GM19438 (cell line): ENCODE measurements at regions not wholly inside any gene's neighbourhood (a gene's known extent, or its start where the extent isn't known, plus 50 kb on each side); places are given as distances from the start of the nearest gene placed in this dataset.
"Not testable (repeated sequence)": the region's sequence is repeated elsewhere in the genome, so short reads cannot be mapped to it uniquely, and the experiment has no call there.

Experiments
- ATAC-seq: cut with Tn5 transposase; IDR thresholded peaks from one replicate; pipeline ENCODE4 v1.9.1; 2021; ENCODE audit warnings: low read depth; ENCODE audit not compliant: unreplicated experiment

DNA sequence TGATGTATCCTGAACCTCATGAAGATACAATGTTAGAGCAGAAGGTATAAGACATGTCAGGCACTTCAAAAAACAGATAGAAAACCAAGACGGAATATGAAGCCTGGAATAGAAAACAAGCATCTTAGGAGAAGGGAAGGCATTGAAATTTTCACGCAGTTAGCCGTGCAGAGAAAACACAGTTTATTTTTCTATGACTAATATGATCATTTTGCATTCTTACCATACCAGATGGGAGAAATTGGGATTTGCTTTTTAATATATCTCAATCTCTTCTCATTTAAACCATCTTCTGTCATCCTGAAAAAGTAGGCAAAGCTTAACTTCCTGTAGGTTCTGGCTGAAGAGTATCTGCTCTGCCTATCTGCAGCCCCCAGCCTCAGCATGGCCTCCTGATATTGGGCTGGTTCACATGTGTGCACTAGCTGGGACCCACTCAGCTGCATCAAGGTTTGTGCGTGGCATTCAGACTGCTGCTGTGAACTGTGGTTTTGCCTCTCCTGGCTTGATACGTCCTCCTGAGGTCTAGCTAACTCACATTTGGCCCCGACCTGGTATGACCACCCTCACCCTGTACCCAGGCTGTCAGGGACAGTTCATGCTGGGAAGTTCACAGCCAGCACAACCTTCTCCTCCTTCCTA lies 392.5 kb upstream of the SASH1 start:
- ATAC-seq: no peak

DNA sequence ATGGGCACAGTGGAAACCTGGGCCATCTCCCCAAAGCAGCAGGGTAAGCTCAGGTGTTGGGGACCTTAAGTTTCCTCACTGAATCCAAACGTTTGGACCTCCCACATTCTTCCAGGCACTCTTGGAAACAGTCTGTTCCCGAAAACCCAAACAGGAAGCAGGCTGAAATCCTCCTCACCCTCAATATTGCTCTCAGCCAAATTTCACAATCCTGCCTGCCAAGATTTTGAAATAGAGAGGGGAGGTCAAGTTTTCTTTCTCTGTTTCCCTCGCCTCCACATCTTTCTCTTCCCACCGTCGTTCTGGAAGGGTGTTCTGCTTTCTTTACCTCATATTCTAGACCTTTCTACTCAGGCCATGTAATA lies 392.0 kb upstream of the SASH1 start:
- no peak for ATAC-seq

DNA sequence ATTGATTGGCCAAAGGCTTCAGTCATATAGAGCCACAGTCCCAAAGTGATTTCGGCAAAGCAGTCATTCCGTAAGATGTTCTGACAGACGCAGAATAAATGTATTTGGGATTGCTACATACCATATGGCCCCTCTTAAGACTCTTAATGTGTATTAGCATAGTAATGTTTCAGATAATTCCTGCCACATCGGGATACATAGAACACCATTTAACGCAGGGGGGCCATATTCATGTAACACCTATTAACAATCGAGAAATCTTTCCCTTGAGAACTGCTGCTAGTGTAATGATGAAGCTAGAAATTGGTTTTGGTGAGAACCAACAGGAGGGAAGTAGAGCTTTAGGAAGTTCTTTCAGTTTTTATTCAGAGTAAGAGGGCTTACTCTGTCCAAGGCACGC lies 390.9 kb upstream of the SASH1 start:
- no peak for ATAC-seq

DNA sequence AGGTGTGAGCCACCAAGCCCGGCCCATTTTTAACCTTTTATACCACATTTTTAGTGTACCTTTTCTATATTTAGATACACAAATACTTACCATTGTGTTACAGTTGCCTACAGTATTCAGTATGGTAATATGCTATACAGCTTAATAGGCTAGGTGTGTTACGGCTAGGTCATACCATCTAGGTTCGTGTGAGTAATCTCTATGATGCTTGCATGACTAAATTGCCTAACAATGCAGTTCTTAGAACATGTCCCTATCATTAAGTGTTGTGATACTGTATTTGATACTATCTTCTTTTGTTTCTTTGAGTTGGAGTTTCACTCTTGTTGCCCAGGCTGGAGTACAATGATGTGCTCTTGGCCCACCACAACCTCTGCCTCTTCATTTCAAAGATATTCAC lies 387.7 kb upstream of the SASH1 start:
- ATAC-seq: no peak

DNA sequence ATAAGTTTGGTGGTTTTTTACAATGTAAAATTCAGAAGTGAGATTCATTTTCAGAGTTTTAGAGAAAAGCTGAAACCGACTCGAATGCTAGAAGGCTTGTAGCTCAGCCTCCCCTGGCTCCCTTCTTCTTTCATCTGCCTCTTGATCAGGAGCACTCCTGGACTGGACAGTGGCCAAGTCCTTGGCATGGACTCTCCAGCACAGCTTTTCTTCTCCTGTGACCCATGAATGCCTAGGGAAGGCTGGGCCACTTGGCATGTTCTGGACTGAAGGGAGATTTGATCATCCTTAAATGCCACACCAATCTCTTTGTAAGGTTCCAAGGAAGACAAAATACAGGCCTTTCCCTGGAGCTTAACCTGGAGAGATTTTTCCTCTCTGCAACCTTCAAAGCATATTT lies 384.0 kb upstream of the SASH1 start:
- ATAC-seq: no peak

DNA sequence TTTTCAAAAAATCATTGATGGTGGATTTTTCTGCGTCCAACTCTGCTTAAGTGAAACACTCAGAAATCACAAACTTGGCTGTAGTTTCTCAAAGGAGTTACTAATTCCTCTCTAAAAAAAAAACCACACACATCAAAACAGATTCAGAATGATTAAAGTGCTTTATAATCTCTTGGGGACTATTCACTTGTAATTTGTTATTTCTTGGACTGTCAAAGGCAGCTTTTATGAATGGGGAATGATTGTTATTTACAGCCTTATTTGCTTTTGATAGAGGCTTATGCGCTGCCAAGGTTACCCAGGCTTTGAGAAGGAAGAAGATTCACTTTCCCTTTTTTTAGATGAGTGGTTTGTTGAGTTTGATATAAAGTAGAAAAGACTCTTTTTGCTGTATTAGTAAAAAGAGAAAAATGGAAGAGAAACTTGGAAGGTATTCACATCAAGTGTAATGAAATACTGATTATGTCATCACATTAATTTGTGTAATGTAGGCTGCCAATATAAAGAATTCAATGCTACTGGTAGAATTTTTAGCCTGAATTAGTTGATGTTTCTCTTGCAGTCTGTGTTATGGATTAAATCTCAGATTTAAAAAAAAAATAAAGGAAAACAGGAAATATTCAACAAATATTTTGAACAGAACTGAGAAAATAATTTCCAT lies 381.0 kb upstream of the SASH1 start:
- no peak for ATAC-seq

DNA sequence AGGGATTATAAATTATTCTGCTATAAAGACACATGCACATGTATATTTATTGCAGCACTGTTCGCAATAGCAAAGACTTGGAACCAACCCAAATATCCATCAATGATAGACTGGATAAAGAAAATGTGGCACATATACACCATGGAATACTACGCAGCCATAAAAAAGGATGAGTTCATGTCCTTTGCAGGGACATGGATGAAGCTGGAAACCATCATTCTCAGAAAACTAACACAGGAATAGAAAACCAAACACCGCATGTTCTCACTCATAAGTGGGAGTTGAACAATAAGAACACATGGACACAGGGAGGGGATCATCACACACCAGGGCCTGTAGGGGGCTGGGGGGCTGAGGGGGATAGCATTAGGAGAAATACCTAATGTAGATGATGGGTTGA lies 377.2 kb upstream of the SASH1 start:
- ATAC-seq: not testable (repeated sequence)

DNA sequence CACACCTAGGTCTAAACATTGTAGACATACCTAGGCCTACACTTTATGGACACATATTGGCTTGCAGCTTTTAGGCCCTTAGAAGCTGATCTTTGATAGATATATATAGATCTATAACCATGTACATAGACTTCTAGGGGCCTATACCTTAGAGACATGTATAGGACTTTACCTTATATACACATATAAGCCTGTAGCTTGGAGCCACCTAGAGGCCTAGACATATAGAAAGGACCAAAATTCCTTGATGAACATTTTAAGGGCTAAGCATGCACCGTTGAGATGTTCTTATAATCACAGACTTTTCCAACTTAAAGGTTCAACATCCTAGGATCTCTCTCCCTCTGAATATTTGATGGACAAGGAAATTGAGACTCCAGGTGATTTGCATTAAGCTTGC lies 371.7 kb upstream of the SASH1 start:
- ATAC-seq: no peak

DNA sequence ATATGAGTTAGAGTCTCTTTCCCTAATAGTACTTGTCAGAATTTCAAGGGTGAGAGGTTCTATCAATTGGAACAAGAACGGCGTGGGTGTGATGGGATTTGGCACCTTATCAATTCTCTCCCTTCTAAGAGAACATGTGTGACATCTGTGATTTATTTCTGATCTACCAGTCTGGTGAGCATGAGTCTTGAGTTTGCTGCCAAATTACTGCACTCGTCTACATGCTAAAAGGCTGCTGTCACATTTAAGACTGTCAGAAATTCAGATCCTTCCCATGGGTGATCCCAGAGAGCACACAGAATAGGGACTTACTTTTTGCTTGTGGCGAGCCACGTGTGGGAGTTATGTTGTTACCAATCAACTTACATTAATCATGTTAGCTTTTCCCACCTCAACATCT lies 370.2 kb upstream of the SASH1 start:
- ATAC-seq: no peak

DNA sequence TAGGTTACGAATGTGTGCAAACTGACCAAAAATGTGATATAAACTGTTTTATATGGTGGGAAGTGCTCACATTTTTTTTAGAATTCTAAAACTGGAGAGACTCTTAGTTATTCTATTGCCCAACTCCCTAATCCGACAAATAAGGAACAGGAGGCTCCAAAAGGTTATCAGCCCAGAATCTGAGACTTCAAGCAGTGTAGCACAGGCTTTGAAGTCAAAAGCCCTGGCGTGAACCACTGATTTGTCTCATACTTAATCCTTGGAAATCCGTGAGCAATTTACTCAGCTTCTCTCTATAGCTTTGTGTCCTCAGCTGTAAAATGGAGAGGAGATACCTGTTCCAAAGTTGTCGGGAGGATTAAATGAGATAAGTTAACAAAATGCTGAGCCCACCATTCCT lies 368.8 kb upstream of the SASH1 start:
- no peak for ATAC-seq

DNA sequence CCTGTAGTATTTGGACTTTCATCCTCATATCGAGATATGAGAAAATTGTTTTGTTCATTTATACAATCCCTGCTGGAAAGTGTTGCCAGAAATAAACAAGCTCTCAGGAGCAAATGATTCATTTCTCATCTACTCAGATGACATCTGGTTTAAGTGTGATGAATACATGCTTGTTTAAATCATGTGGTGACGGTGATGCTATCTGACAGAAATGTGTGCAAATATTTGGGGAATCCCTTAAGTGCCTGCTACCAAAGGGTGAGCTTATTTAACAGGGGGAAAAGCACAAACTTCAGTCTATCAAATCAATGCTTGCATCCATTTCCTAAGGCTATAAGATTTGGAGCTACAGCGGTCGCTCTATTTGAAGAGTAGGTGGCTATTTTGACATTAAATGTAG lies 368.3 kb upstream of the SASH1 start:
- no peak for ATAC-seq

DNA sequence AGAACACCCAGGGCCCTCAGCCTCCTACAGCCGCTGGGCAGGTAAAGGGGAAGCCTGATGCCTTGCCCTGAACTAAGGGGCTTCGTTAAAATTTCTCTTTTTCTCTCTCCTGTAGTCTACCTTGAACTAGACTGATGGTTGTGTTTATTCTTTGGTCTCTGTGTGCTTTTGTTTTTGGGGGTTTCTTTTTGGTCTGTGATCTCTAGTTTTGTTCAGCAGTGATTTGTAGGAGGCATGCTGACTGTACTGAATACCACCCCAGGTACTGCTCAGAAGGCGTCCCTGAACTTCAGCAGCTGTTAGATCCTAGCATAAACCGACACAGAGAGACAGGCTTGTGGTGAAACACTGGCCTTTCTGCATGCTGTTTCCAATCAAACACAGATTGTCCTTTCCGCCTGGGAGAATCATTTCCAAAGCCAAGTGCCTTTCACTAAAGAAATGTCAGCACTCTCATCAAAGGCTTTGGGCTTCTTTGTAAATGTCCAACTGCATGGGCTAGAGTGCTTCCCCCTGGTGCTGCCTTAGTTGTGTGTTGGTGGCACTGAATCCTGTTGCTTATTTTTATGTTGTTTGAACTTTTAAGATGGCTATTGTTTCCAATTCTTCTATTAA lies 364.7 kb upstream of the SASH1 start:
- ATAC-seq: no peak

DNA sequence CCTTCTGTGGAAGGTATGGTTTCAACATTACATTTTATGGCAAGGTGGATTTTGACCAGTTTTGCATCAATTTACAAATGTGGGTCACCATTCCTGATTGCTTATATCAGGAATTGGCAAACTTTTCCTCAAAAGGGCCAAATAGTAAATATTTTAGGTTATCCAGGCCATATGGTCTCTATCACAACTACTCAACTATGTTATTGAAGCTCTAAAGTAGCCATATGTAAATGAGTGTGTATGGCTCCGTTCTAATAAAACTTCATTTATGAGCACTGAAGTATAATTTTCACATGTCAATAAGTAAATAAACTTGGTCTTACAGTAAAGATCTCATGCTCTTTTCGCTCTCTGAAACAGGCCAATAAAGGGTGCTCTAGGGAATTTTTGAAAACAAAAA lies 362.7 kb upstream of the SASH1 start:
- ATAC-seq: no peak

DNA sequence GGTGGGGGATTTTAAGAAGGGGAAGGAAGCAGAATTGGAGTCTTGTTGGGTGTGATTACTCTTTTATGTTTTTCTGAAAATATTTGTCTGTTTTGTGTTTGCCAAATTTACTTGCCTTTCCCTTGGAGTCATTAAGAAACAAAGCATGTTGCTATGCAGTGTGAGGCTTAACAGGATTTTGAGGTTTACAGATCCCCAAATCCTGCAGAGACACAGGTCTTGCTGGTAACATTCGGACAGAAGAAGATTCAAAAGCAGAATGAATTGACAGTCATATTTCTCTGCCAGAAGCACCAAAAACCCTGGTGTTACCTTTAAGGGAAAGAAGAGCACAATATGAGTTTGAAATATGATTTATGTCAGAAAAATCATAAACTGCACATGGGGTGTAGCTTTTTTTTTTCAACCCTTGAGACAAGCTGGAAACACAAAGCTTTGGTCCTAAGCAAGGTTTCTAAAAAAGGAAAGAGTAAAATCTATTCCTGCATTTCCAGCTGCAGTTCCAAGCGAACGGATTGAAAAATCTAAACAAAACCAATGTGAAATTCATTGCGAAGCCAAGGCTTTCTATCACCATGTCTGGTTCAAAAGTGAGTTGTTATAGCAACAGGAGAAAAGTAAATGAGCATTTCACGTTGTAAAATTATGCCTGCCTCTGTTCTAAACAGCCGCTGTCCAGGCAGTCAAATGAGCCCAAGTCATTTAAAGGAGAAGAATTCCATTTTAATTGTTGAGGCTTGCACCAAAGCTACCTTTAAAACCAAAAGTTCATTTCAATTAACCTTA lies 358.9 kb upstream of the SASH1 start:
- no peak for ATAC-seq

DNA sequence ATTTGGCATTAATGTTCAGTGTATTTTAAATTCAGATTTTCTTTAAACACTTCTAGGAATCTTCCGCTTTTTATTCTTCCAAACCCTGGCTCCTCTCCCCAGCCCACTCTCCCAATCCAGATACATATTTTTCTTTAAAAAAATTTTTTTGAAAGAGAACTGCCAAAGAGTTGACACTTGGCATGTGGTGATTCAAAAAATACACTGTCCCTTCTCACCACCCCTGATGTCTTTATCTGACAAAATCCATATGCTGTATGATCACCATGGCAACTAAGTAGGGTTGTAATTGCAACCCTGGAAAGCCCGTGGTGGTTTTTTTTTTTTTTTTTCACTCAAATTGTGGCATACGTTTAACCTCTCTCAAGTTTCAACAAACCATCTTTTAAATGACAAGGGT lies 355.8 kb upstream of the SASH1 start:
- ATAC-seq: no peak

DNA sequence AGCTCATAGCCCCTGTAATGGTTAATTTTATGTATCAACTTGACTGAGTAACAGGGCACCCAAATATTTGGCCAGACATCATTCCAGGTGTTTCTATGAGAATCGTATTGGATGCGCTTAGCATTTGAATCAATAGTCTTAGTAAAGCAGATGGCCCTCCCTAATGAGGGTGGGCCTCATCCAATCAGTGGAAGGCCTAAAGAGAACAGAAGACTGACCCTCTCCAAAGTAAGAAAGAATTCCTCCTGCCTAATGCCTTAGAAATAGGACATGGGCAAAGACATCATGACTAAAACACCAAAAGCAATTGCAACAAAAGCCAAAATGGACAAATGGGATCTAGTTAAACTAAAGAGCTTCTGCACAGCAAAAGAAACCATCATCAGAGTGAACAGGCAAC lies 352.5 kb upstream of the SASH1 start:
- ATAC-seq: no peak

DNA sequence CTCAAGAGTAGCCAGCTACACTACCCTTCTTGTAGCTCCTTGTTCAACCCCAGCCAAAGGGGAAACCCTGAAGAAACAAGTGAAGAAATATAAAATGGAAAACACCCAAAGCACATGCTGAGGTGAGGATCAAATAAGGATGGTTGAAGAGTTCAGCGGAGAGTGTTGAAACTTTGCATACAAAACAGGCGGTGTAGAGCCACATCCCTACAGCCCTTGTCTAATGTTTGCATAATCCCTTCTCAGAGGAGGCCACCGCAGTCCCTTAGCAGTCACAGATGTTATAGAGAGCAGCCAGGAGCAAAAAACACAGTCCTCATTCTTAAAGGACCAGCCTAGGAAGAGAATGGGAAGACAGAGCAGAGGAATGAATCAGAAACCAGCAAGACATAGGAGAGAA lies 350.7 kb upstream of the SASH1 start:
- no peak for ATAC-seq

DNA sequence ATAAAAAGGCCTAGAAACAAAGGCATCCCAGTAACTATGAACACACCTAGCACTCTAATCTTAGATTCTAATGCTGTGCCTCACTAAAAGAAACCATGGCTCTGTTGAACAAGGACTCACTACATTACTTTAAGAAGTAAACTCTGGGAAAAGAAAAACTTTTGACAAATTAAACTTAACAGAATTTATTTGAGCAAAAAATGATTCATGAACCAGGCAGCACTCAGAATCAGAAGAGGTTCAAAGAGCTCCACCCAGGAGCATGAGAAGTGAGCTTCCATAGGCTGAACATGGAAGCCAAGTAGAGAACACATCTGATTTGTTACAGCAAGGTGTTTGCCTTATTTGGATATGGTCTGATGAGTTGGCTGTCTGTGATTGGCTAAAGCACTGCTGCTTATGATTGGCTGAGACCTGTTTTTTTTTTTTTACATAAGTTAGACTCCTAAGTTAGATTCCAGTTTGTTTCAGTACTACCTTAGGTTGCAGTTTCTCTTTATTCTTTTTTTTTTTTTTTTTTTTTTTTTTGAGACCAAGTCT lies 343.6 kb upstream of the SASH1 start:
- no peak for ATAC-seq

DNA sequence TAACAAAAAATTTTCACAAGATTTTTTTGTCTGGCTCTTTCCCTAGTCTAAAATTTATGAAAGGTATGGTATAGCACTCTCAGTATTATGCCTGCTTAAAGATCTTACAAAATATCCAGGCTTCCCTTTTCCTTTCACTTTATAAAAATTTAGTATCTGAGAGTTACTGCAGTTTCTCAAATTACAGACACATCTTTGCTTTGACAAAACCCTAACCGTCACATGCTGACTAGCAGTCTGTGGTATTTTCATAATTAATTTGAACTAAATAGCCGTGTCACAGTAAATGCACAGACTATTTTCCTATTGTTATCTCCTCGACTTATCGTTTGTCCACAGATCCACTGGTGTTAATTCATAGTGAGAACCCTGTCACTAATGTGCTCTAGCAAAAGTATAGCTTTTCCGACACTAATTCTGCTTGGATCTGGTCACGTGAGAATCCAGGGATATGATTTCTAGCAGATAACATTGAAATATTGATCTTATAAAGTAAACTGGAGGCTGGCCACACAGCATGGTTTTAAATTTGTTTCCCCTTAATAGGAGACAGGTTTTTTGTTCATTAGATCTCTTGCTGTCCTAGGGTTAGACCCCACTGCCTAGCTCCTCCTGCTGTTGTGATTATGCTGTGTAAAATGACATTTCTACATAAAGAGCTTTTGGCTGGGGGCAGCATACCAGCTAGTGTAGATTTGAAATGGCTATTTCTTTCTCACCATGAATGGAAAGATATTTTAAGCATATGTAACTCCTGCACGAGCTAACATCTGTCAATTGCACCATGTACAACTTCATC lies 340.6 kb upstream of the SASH1 start:
- ATAC-seq: no peak

DNA sequence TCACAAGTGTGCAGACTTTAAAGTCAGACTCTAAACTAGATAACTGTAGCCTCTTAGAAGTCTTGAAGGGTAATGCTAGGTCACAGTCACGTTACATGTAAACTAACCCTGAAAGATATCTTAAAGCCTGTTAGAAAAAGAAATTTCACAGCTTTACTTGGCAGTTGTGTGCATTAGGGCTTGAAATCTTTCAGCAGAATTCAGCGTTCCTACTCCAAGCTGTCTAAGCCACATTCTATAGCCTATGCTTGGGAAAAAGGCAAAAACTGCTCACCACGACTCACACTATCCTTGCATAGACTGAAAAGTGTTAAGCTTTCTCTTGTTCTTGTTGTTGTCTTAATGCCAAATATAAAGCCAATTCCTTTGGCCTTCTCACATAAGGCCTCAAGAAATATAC lies 338.0 kb upstream of the SASH1 start:
- no peak for ATAC-seq

DNA sequence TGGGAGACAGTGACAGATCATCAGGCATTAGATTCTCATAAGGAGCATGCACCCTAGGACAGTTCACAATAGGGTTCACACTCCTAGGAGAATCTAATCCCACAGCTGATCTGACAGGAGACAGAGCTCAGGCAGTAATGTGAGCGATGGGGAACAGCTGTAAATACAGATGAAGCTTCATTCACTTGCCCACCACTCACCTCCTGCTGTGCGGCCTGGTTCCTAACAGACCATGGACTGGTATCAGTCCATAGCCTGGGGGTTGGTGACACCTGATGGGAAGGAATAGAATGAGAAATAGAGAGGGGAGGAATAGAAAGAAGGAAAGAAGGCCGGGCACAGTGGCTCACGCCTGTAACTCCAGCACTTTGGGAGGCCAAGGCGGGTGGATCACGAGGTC lies 336.8 kb upstream of the SASH1 start:
- no peak for ATAC-seq
